GM10266 (cell line): ENCODE measurements at regions not wholly inside any gene's neighbourhood (a gene's known extent, or its start where the extent isn't known, plus 50 kb on each side); places are given as distances from the start of the nearest gene placed in this dataset.

Source experiments
- DNase-seq: peaks from one replicate; pipeline ENCODE4 v3.0.0; 2012; ENCODE audit errors: extremely low spot score
- TF ChIP-seq, protein P1 (sequence below): IDR thresholded peaks from 2 replicates; pipeline ENCODE4 v1.5.1; 2012; ENCODE audit warnings: mild to moderate bottlenecking, low read depth; ENCODE audit not compliant: control insufficient read depth, insufficient read depth; ENCODE audit errors: missing control alignments

DNA sequence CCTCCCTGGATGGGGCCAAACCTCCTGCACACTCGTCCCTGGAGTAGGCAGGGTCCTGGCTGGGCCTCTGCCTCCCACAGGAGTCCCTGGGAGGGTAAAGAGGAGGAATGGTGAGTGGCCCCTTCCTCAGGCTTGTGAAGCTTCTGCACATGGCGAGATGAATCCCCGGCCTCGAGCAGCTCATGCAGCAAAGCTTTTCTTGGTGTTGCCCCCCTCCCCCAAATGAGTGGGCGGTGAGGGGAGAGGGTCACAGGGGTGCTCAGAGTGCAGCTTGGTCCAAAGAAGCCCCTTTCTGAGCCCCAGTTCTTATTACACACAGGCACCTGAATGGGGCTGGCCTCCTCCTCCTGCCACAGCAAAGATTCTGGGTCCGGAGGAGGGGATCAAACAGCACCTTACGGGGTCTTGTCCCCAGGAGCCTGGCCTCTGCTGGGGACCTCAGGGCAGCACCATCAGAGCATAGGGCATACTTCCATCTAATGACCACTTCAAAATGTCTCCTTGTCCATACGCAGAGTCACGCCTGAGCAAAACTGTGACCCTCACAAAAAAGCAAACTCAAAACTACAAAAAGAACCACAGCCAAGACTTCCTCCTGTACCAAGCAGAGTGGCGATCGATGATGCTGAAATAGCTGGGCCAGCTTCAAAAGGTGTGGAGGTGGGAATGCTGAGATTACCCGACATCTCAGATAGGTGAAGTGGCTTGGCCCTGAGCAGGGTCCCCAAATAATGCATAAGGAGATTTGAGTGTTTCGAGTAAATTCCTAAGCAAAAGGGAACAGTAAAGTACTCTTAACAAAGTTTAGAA is 148.4 kb upstream of the TWIST2 start:
- DNase-seq = no peak
- TF ChIP-seq, protein P1, sequence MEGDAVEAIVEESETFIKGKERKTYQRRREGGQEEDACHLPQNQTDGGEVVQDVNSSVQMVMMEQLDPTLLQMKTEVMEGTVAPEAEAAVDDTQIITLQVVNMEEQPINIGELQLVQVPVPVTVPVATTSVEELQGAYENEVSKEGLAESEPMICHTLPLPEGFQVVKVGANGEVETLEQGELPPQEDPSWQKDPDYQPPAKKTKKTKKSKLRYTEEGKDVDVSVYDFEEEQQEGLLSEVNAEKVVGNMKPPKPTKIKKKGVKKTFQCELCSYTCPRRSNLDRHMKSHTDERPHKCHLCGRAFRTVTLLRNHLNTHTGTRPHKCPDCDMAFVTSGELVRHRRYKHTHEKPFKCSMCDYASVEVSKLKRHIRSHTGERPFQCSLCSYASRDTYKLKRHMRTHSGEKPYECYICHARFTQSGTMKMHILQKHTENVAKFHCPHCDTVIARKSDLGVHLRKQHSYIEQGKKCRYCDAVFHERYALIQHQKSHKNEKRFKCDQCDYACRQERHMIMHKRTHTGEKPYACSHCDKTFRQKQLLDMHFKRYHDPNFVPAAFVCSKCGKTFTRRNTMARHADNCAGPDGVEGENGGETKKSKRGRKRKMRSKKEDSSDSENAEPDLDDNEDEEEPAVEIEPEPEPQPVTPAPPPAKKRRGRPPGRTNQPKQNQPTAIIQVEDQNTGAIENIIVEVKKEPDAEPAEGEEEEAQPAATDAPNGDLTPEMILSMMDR = no peak

DNA sequence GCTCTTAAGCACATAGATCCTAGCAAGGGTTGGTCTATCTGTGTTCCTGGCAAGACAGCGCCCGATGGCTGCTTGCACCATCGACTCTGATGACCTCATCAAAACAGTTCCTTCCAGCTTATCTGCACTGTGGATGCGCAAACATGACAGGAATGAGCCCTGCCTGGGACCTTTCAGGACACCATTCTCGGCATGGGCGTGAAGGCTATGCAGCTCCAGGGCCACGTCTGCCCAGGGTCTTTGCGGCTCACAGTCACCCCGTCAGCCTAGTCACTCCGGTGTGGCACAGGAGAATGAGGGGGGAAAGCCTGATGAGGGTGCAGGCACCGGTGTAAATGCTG is 147.8 kb upstream of the TWIST2 start:
- TF ChIP-seq, protein P1 = no peak
- no peak for DNase-seq

- no peak for DNase-seq
- TF ChIP-seq, protein P1 = no peak
These were observed 147.2 kb upstream of the TWIST2 start for GRCh38 chr2:238700506-238701340.

GRCh38 chr2:238701341-238702206 is 146.3 kb upstream of the TWIST2 start:
- TF ChIP-seq, protein P1 = no peak
- no peak for DNase-seq

DNA sequence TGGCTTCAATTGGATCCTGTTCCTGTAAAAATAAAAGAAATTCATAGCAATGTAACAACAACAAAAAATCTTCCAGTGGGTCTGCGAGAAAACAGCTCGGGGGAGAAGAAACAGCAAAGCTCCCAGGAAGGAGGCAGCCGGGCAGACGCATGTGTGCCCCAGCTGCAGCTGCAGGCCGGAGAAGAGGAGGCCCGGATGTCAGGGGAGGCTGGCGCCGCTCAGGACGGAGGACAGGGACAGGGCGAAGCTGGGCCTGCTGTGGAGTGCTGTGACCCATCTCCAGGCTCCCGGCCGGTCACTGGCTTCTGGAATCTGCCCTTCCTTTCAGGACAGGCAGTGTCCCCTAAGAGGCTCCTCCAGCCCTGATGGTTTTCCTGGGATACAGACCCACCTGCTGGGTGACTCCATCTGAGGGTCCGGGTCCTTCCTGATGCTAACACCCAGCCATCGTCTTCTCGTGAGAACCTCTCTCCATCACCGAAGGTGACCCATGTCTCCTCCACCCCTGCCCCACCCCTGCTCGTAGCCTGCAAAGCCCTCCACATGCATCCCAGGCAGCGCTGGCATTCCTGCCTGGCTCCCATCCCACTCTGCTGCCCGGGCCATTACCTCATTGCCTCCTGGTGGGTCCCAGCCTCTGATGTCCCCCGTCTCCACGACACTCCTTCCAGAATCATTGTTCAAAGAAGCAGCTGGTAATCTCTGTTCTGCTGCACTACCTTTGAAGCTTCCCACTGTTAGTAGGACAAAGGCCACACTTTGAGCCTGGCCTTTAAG is 145.4 kb upstream of the TWIST2 start:
- no peak for DNase-seq
- TF ChIP-seq, protein P1 = no peak

- TF ChIP-seq, protein P1 = no peak
- DNase-seq = no peak
These were observed 144.9 kb upstream of the TWIST2 start for GRCh38 chr2:238703053-238703415.
